Heart left ventricle (tissue), 13 donors: ENCODE measurements at regions not wholly inside any gene's neighbourhood (a gene's known extent, or its start where the extent isn't known, plus 50 kb on each side); places are given as distances from the start of the nearest gene placed in this dataset.

Source experiments
- POLR2A ChIP-seq, 2 donors: fragments of 450-650 bp; IDR thresholded peaks; one replicate each; pipeline ENCODE4 v1.6.1; 2017; ENCODE audit warnings: antibody characterized with exemption in 2 of 2, mild to moderate bottlenecking in 2 of 2, moderate library complexity in 2 of 2
- TF ChIP-seq, protein P1 (sequence below), 12 donors: fragments of 200-600 bp; sonication (generic) in 4 of 12; IDR thresholded peaks; one replicate each; pipeline versions ENCODE4 v1.5.0 to v1.8.0; 2018 to 2022; ENCODE audit warnings: antibody characterized with exemption in 12 of 12, mild to moderate bottlenecking in 5 of 12
- donor health status: ischemic (EF 13 %, LVEDD 7.1; RV severe dilation, severe dysfunction).
- donor health status: DM: no; HTN: yes; CAD: no.
- donor health status: DM: no; HTN: no; CAD: no.
- donor health status: ischemic (EF 25% LVEDD 6.9; RV normal size, moderate dysfunction).
- donor health status: ischemic (EF 25% LVEDD 5.7; RV mildly dilated, moderate dysfunction).
- donor health status: ischemic (EF 35%, LVEDD 5.7; RV mildly dilated, moderate dysfunction).
- donor health status: nonischemic (EF 11% LVEDD 7.7; RV severe dilation, severe dysfunction).
- donor health status: DM: yes; HTN: yes; CAD: no.
- donor health status: PGD.
- donor health status: ischemic (EF 29% LVEDD 5.4; RV normal size, mild dysfunction).
- donor health status: nonischemic (EF 23%, LVEDD 6.1; RV moderate dilation, normal function).

GRCh38 chr20:20820104-20820503 lies 107.7 kb upstream of the RALGAPA2 start:
- TF ChIP-seq, protein P1, sequence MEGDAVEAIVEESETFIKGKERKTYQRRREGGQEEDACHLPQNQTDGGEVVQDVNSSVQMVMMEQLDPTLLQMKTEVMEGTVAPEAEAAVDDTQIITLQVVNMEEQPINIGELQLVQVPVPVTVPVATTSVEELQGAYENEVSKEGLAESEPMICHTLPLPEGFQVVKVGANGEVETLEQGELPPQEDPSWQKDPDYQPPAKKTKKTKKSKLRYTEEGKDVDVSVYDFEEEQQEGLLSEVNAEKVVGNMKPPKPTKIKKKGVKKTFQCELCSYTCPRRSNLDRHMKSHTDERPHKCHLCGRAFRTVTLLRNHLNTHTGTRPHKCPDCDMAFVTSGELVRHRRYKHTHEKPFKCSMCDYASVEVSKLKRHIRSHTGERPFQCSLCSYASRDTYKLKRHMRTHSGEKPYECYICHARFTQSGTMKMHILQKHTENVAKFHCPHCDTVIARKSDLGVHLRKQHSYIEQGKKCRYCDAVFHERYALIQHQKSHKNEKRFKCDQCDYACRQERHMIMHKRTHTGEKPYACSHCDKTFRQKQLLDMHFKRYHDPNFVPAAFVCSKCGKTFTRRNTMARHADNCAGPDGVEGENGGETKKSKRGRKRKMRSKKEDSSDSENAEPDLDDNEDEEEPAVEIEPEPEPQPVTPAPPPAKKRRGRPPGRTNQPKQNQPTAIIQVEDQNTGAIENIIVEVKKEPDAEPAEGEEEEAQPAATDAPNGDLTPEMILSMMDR (IDR thresholded peaks at IDR 0.05), result peak in 9 of 12 donors; percentile 12 to 52 (median 31)
- no peak for TF ChIP-seq POLR2A (IDR thresholded peaks at IDR 0.05)
